GM23338 (cell line): ENCODE measurements at regions not wholly inside any gene's neighbourhood (a gene's known extent, or its start where the extent isn't known, plus 50 kb on each side); places are given as distances from the start of the nearest gene placed in this dataset.

Experiments used
- CTCF ChIP-seq, 2 experiments: fragments of 200-600 bp in 1 of 2; sonication (generic) in 1 of 2; conservative IDR thresholded peaks; 2 replicates each; pipeline versions ENCODE4 v1.5.1 to v1.6.1; 2016 to 2017; ENCODE audit warnings: antibody characterized with exemption in 2 of 2, low read depth in 2 of 2, mild to moderate bottlenecking in 2 of 2, moderate library complexity in 1 of 2
- EZH2 ChIP-seq: fragments of 200-600 bp; sonication (generic); IDR thresholded peaks from one replicate; pipeline ENCODE4 v1.8.0; 2017; ENCODE audit warnings: antibody characterized with exemption, mild to moderate bottlenecking, low read depth; ENCODE audit not compliant: unreplicated experiment
- EZH2phosphoT487 ChIP-seq: fragments of 200-600 bp; sonication (generic); IDR thresholded peaks from one replicate; pipeline ENCODE4 v1.8.1; 2018; ENCODE audit warnings: antibody characterized with exemption; ENCODE audit not compliant: unreplicated experiment
- POLR2AphosphoS5 ChIP-seq: IDR thresholded peaks from 2 replicates; pipeline ENCODE4 v1.6.1; 2016; ENCODE audit warnings: antibody characterized with exemption, low read depth
- TF ChIP-seq, protein P1 (sequence below): IDR thresholded peaks from 2 replicates; pipeline ENCODE4 v1.6.1; 2016; ENCODE audit warnings: antibody characterized with exemption
- TF ChIP-seq, protein P2 (sequence below): IDR thresholded peaks from one replicate; pipeline ENCODE4 v1.6.1; 2018; ENCODE audit warnings: antibody characterized with exemption; ENCODE audit not compliant: unreplicated experiment

- TF ChIP-seq CTCF (conservative IDR thresholded peaks at IDR 0.05; ENCODE audit: low read depth in 2 of 2) (no peak), EZH2phosphoT487 (no peak), EZH2 (no peak), POLR2AphosphoS5 (no peak)
- TF ChIP-seq, protein P1, sequence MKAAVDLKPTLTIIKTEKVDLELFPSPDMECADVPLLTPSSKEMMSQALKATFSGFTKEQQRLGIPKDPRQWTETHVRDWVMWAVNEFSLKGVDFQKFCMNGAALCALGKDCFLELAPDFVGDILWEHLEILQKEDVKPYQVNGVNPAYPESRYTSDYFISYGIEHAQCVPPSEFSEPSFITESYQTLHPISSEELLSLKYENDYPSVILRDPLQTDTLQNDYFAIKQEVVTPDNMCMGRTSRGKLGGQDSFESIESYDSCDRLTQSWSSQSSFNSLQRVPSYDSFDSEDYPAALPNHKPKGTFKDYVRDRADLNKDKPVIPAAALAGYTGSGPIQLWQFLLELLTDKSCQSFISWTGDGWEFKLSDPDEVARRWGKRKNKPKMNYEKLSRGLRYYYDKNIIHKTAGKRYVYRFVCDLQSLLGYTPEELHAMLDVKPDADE: no peak
- TF ChIP-seq, protein P2, sequence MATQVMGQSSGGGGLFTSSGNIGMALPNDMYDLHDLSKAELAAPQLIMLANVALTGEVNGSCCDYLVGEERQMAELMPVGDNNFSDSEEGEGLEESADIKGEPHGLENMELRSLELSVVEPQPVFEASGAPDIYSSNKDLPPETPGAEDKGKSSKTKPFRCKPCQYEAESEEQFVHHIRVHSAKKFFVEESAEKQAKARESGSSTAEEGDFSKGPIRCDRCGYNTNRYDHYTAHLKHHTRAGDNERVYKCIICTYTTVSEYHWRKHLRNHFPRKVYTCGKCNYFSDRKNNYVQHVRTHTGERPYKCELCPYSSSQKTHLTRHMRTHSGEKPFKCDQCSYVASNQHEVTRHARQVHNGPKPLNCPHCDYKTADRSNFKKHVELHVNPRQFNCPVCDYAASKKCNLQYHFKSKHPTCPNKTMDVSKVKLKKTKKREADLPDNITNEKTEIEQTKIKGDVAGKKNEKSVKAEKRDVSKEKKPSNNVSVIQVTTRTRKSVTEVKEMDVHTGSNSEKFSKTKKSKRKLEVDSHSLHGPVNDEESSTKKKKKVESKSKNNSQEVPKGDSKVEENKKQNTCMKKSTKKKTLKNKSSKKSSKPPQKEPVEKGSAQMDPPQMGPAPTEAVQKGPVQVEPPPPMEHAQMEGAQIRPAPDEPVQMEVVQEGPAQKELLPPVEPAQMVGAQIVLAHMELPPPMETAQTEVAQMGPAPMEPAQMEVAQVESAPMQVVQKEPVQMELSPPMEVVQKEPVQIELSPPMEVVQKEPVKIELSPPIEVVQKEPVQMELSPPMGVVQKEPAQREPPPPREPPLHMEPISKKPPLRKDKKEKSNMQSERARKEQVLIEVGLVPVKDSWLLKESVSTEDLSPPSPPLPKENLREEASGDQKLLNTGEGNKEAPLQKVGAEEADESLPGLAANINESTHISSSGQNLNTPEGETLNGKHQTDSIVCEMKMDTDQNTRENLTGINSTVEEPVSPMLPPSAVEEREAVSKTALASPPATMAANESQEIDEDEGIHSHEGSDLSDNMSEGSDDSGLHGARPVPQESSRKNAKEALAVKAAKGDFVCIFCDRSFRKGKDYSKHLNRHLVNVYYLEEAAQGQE: no peak
Measured at GRCh38 chr5:1686016-1686802, 113.4 kb downstream of the MRPL36 start.
